HepG2 (cell line): ENCODE measurements at regions not wholly inside any gene's neighbourhood (a gene's known extent, or its start where the extent isn't known, plus 50 kb on each side); places are given as distances from the start of the nearest gene placed in this dataset.

Experiments
- ATAC-seq: fragments of 200-7000 bp; cut with Tn5 transposase; 3 replicates; pipeline ENCODE4 v1.9.1; 2020; ENCODE audit warnings: mild to moderate bottlenecking, moderate library complexity
- BruUV-seq: library from RNA; stranded (reverse); fragments of 400-500 nt; replicated peaks from 2 replicates; lab custom pipeline; 2021; lab: Mats Ljungman, UMichigan
- CTCF ChIA-PET: fragments of 300-600 bp; formaldehyde crosslinking; extraction: SDS; loops from one replicate; lab custom pipeline; 2021; ENCODE audit warnings: low total read pairs, inconsistent platforms, low intra/inter-chr PET ratio; lab: Yijun Ruan, JAX
- POLR2A ChIA-PET: fragments of 350-600 bp; sonication (Branson Sonifier 250); formaldehyde crosslinking; loops from one replicate; lab custom pipeline; 2020; ENCODE audit warnings: antibody characterized with exemption, inconsistent platforms; lab: Yijun Ruan, JAX
- DNase-seq: peaks from one replicate; pipeline ENCODE4 v3.0.0-alpha.2; 2015; ENCODE audit warnings: low spot score
- FAIRE-seq: peaks from 3 replicates; lab custom pipeline; 2011; peaks lifted over from hg19 to GRCh38; lab: Jason Lieb, UNC
- H2AFZ ChIP-seq: one replicate; pipeline ENCODE4 v1.6.1; 2011; ENCODE audit warnings: low read length, inconsistent platforms
- H3K27ac ChIP-seq: fragments of 300-600 bp; 3 replicates; pipeline ENCODE4 v1.8.0; 2011; ENCODE audit warnings: mixed run types, mild to moderate bottlenecking, mixed read lengths, low read length, inconsistent platforms; ENCODE audit not compliant: insufficient read depth; ENCODE audit errors: extremely low read length
- H3K27me3 ChIP-seq, 2 experiments: fragments of 200-600 bp in 1 of 2; 2 replicates in 1 of 2; 3 replicates in 1 of 2; pipeline versions ENCODE4 v1.6.0 to v1.8.0; 2011; ENCODE audit warnings: low read length in 2 of 2, mild to moderate bottlenecking in 2 of 2, moderate library complexity in 2 of 2, inconsistent platforms in 1 of 2; ENCODE audit not compliant: insufficient read depth in 2 of 2, control insufficient read depth in 1 of 2
- H3K36me3 ChIP-seq, 2 experiments: fragments of 200-600 bp in 1 of 2; replicated peaks in 1 of 2; 2 replicates in 1 of 2; 3 replicates in 1 of 2; pipeline versions ENCODE4 v1.5.1 to v1.8.0; 2011; ENCODE audit warnings: low read length in 2 of 2, inconsistent platforms in 1 of 2; ENCODE audit not compliant: insufficient read depth in 2 of 2, control insufficient read depth in 1 of 2
- H3K4me1 ChIP-seq: 2 replicates; pipeline ENCODE4 v1.5.1; 2012; ENCODE audit warnings: low read length, inconsistent platforms; ENCODE audit not compliant: insufficient read depth
- H3K4me2 ChIP-seq: 2 replicates; pipeline ENCODE4 v1.6.0; 2011; ENCODE audit warnings: low read depth, low read length, inconsistent platforms
- H3K4me3 ChIP-seq, 3 experiments: fragments of 200-600 bp in 1 of 3; sonication (generic), shearing (Covaris generic) in 1 of 3; replicated peaks in 1 of 3; 2 replicates each; pipeline ENCODE4 v1.5.1; 2011 to 2016; ENCODE audit warnings: low read length in 3 of 3, inconsistent platforms in 2 of 3, low read depth in 2 of 3, mild to moderate bottlenecking in 2 of 3, control low read depth in 1 of 3, mixed read lengths in 1 of 3; ENCODE audit not compliant: insufficient read depth in 1 of 3
- H3K79me2 ChIP-seq: one replicate; pipeline ENCODE4 v1.6.1; 2011; ENCODE audit warnings: low read length, inconsistent platforms; ENCODE audit not compliant: insufficient read depth
- H3K9ac ChIP-seq: 2 replicates; pipeline ENCODE4 v1.6.0; 2011; ENCODE audit warnings: mild to moderate bottlenecking, low read depth, low read length, inconsistent platforms; ENCODE audit not compliant: insufficient read depth
- H3K9me3 ChIP-seq: 2 replicates; pipeline ENCODE4 v1.5.1; 2012; ENCODE audit warnings: mild to moderate bottlenecking, low read length
- H4K20me1 ChIP-seq: 2 replicates; pipeline ENCODE4 v1.6.0; 2011; ENCODE audit warnings: inconsistent platforms, mild to moderate bottlenecking, low read length, moderate library complexity; ENCODE audit not compliant: insufficient read depth
- JDP2 ChIP-seq: sonication (generic); formaldehyde crosslinking; IDR thresholded peaks from 2 replicates; pipeline ENCODE4 v1.8.1; 2022; ENCODE audit warnings: missing genetic modification reagents, borderline replicate concordance
- NR2F6 ChIP-seq, 2 experiments: IDR thresholded peaks; 2 replicates each; pipeline ENCODE4 v1.6.1; 2016; ENCODE audit warnings: antibody characterized with exemption in 1 of 2, mild to moderate bottlenecking in 1 of 2
- PBX3 ChIP-seq: sonication (generic); formaldehyde crosslinking; IDR thresholded peaks from 2 replicates; pipeline ENCODE4 v1.8.1; 2023; ENCODE audit warnings: missing genetic modification reagents, inconsistent platforms, borderline replicate concordance
- PITX1 ChIP-seq: sonication (generic); formaldehyde crosslinking; IDR thresholded peaks from 2 replicates; pipeline ENCODE4 v1.5.1; 2020; ENCODE audit warnings: mild to moderate bottlenecking, missing genetic modification reagents
- RFX5 ChIP-seq: IDR thresholded peaks from 2 replicates; pipeline ENCODE4 v1.6.1; 2011; ENCODE audit warnings: low read depth, low read length, improper control_type of control experiment
- ZFP36 ChIP-seq: fragments of 150-350 bp; IDR thresholded peaks from 2 replicates; pipeline ENCODE4 v1.6.1; 2018; ENCODE audit warnings: borderline replicate concordance, low read length, low read depth; ENCODE audit not compliant: partially characterized antibody
- ZNF615 ChIP-seq: sonication (generic); formaldehyde crosslinking; IDR thresholded peaks from 2 replicates; pipeline ENCODE4 v1.5.0; 2020; ENCODE audit warnings: mild to moderate bottlenecking, missing genetic modification reagents, borderline replicate concordance
- ZNF629 ChIP-seq: sonication (generic); formaldehyde crosslinking; conservative IDR thresholded peaks from 2 replicates; pipeline ENCODE4 v1.5.0; 2020; ENCODE audit warnings: missing genetic modification reagents
- WGBS: methylation state at CpG from one replicate; pipeline ENCODE4 v1.1.6; 2017; ENCODE audit warnings: low lambda C conversion rate; 5-methylcytosine and 5-hydroxymethylcytosine counted together
- in situ Hi-C: cut with HindIII; loops from 2 replicates; pipeline ENCODE4 v1.10.0; 2017; ENCODE audit warnings: low pct_unique_long_range_greater_than_20kb; ENCODE audit not compliant: extremely low pct_ligation_motif_present
- intact Hi-C: fragments of 100-400 bp; cut with micrococcal nuclease; formaldehyde crosslinking; loops from one replicate; pipeline ENCODE4 v1.10.0; 2022; ENCODE audit not compliant: unreplicated experiment
- TF ChIP-seq, protein P1 (sequence below): sonication (generic); formaldehyde crosslinking; IDR thresholded peaks from 2 replicates; pipeline ENCODE4 v1.4.0; 2020; ENCODE audit warnings: missing genetic modification reagents
- TF ChIP-seq, protein P2 (sequence below): sonication (generic); formaldehyde crosslinking; IDR thresholded peaks from 2 replicates; pipeline ENCODE4 v1.8.1; 2023; ENCODE audit warnings: mild to moderate bottlenecking, missing genetic modification reagents

DNA sequence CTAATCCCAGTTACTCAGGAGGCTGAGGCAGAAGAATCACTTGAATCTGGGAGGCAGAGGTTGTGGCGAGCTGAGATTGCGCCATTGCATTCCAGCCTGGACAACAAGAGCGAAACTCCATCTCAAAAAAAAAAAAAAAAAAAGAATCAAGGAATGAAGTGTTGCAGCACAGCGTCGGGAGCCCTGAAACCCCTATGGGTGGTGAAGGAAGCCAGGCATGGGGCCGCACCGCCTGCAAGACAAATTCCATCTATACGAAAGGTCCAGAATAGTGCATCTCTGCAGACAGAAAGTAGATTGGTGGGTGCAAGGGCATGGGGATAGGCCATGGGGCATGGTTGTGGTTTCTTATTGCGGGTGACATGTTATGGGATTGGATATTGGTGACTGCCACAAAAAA, 98.6 kb upstream of the PRR20G start:
- TF ChIP-seq ZFP36: no peak
- no peak for TF ChIP-seq ZNF615 (CRISPR knock-in tag)
- TF ChIP-seq NR2F6 (IDR thresholded peaks at IDR 0.05): no peak
- TF ChIP-seq NR2F6 (CRISPR knock-in tag; IDR thresholded peaks at IDR 0.05): no peak
- Histone ChIP-seq H3K4me1 (no peaks in the 10 kb centered on the region), H3K9me3 (no peaks in the 10 kb centered on the region), H3K27me3 (peaks cover 0 to 48% of the 10 kb centered on the region in 2 experiments; a peak in 2 of 5 replicates), H3K36me3 (no peaks in the 10 kb centered on the region), H3K27ac (no peak overlapping the region), H3K4me2 (no peak overlapping the region), H3K4me3 (no peak overlapping the region), H3K79me2 (no peaks in the 10 kb centered on the region), H2AFZ (no peak overlapping the region), H3K9ac (no peak overlapping the region), H4K20me1 (no peaks in the 10 kb centered on the region)
- CTCF ChIA-PET: no interaction called here
- DNase-seq (no peak), ATAC-seq (no peak), FAIRE-seq (no peak)
- in situ Hi-C loops (no loop called here), intact Hi-C loops (no loop called here)
- 29% methylated on average over 9 of the region's 9 CpGs for WGBS
- no TSS peak for BruUV-seq
- POLR2A ChIA-PET: no interaction called here

DNA sequence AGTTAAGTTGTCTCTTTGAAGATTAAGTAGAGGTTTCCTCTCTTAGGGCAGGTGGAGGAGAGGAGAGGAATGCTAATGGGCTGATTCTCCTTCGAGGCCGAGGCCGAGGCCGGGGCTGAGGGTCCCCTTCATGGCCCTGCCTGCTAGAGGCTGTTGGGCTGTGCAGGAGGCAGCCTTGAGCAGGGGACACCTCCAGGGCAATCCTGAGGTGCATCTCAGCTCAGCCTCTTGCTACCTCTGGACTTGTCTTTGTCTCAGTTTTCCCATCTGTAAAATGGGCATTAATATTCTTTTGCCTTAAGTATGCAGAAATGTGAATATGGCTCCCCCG, 97.7 kb upstream of the PRR20G start:
- no peaks in the 10 kb centered on the region for H3K79me2 ChIP-seq
- H3K27ac ChIP-seq: no peak overlapping the region
- no peak overlapping the region for H3K4me2 ChIP-seq
- no peak for DNase-seq
- H3K36me3 ChIP-seq: no peaks in the 10 kb centered on the region
- 87% methylated on average over 5 of the region's 5 CpGs for WGBS
- H3K9me3 ChIP-seq: no peaks in the 10 kb centered on the region
- POLR2A ChIA-PET: no interaction called here
- peaks cover 0 to 41% of the 10 kb centered on the region in 2 experiments; a peak in 2 of 5 replicates for H3K27me3 ChIP-seq
- no peaks in the 10 kb centered on the region for H4K20me1 ChIP-seq
- no peak overlapping the region for H3K4me3 ChIP-seq
- H3K9ac ChIP-seq: no peak overlapping the region
- BruUV-seq: no TSS peak
- ATAC-seq: no peak
- intact Hi-C loops (no loop called here), in situ Hi-C loops (no loop called here)
- H3K4me1 ChIP-seq: no peaks in the 10 kb centered on the region
- TF ChIP-seq, protein P1, sequence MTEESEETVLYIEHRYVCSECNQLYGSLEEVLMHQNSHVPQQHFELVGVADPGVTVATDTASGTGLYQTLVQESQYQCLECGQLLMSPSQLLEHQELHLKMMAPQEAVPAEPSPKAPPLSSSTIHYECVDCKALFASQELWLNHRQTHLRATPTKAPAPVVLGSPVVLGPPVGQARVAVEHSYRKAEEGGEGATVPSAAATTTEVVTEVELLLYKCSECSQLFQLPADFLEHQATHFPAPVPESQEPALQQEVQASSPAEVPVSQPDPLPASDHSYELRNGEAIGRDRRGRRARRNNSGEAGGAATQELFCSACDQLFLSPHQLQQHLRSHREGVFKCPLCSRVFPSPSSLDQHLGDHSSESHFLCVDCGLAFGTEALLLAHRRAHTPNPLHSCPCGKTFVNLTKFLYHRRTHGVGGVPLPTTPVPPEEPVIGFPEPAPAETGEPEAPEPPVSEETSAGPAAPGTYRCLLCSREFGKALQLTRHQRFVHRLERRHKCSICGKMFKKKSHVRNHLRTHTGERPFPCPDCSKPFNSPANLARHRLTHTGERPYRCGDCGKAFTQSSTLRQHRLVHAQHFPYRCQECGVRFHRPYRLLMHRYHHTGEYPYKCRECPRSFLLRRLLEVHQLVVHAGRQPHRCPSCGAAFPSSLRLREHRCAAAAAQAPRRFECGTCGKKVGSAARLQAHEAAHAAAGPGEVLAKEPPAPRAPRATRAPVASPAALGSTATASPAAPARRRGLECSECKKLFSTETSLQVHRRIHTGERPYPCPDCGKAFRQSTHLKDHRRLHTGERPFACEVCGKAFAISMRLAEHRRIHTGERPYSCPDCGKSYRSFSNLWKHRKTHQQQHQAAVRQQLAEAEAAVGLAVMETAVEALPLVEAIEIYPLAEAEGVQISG (CRISPR knock-in tag): no peak
- TF ChIP-seq, protein P2, sequence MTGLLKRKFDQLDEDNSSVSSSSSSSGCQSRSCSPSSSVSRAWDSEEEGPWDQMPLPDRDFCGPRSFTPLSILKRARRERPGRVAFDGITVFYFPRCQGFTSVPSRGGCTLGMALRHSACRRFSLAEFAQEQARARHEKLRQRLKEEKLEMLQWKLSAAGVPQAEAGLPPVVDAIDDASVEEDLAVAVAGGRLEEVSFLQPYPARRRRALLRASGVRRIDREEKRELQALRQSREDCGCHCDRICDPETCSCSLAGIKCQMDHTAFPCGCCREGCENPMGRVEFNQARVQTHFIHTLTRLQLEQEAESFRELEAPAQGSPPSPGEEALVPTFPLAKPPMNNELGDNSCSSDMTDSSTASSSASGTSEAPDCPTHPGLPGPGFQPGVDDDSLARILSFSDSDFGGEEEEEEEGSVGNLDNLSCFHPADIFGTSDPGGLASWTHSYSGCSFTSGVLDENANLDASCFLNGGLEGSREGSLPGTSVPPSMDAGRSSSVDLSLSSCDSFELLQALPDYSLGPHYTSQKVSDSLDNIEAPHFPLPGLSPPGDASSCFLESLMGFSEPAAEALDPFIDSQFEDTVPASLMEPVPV: no peak
- TF ChIP-seq PITX1 (CRISPR knock-in tag) (no peak), ZNF629 (CRISPR knock-in tag) (peak; percentile 48; the same call in 1 of the 2 replicates), PBX3 (CRISPR knock-in tag) (no peak), JDP2 (CRISPR knock-in tag) (no peak), RFX5 (no peak)
- CTCF ChIA-PET: no interaction called here
- no peak for FAIRE-seq
- H2AFZ ChIP-seq: no peak overlapping the region
